ENCODE measurements at regions not wholly inside any gene's neighbourhood (a gene's known extent, or its start where the extent isn't known, plus 50 kb on each side); places are given as distances from the start of the nearest gene placed in this dataset.

GRCh38 chr9:81741103-81741502 lies 51.8 kb upstream of the TLE1 start:
- DNase-seq (no peak), ATAC-seq (no peak)
- intact Hi-C loops (cut with micrococcal nuclease), result no loop called here

GRCh38 chr9:81748091-81748490 lies 58.7 kb upstream of the TLE1 start:
- ATAC-seq, result no peak
- intact Hi-C loops (cut with micrococcal nuclease), result no loop called here
- no peak for DNase-seq

GRCh38 chr9:81753436-81753835 lies 64.1 kb upstream of the TLE1 start:
- intact Hi-C loops (cut with micrococcal nuclease), result no loop called here
- no peak for DNase-seq
- no peak for ATAC-seq

DNA sequence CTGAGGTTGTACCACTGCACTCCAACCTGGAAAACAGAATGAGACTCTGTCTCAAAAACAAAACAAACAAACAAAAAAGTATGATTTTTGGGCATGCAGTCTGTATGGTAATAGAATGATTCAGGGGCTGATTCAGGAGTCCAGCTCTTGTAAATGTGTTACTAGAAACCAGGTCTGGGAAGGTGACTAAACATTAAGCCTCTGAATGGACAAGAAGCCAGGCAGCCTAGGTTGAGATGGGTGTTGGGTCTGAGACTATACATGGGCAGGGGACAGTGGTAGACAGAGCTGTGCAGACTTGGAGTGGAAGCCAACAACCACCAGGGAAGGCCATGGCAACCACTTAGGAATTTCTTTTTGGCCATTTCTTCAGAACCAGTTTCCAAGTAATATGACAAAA lies 64.9 kb upstream of the TLE1 start:
- no peak for DNase-seq
- intact Hi-C loops (cut with micrococcal nuclease), result no loop called here
- ATAC-seq, result no peak

DNA sequence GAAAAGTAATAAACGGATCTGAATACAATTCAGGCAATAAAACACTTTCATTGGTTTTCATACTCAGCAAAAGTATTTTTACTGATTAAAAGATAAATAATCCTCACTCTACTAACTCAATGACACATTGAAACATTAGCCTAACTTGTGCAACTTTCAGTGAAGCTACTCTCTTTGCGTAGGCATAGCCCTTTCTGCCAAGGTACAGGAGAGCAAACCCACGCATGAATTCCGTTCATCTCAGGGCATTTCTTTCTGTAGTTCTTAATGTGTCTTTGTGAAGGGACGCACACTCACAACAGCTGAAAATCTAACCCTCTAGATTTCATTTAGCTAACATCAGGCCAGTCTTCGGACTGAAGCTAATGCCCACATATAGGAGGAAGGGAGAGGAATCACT lies 66.4 kb upstream of the TLE1 start:
- ATAC-seq, result no peak
- DNase-seq, result no peak
- intact Hi-C loops (cut with micrococcal nuclease), result no loop called here

- ATAC-seq (no peak), DNase-seq (no peak)
- intact Hi-C loops (cut with micrococcal nuclease), result no loop called here
Observed at GRCh38 chr9:81756561-81756960, 67.2 kb upstream of the TLE1 start.

GRCh38 chr9:81758123-81758797 lies 68.9 kb upstream of the TLE1 start:
- no peak for ATAC-seq
- DNase-seq, result no peak
- intact Hi-C loops (cut with micrococcal nuclease), result no loop called here

DNA sequence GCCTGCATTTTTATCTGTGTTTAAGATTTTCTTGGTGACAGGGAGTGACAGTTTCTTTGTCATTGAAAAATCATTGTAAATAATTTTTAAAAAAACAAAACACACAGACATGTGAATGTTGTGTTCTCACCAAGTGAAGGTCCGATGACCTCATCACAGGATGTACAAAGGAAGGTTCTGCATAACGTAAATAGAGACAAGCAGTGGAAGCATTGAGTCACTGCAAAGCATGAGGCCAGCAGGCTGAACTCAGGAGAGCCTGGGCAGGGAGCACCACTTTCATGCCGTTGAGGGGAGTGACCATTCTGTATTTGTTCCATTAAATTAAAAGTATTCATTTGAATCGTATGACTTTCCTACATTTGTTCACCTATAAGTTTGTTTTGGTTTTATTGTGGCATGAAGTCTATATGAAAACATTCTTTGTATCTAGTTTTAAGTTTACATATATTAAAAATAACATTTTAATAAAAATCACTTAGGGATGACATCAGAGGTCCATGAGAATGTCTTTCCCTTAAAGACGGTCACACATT lies 70.4 kb upstream of the TLE1 start:
- ATAC-seq (no peak), DNase-seq (no peak)
- intact Hi-C loops (cut with micrococcal nuclease), result no loop called here

DNA sequence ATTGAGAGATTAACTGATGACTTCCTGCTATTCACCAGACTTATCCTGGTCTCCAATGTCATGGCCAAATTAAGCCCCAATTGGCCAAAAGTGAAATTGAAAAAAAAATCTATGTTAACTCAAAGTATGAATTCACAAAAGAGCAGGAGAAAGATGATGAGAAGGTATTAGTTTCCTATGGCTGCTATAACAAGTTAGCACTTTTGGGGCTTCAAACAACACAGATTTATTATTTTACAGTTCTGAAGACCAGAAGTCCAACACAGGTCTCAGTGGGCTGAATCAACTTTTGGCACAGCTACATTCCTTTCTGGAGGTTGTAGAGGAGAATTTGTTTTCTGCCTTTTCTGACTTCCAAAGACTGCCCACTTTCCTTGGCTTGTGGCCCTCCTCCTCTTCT lies 78.6 kb upstream of the TLE1 start:
- ATAC-seq, result no peak
- no peak for DNase-seq
- intact Hi-C loops (cut with micrococcal nuclease), result no loop called here

- intact Hi-C loops (cut with micrococcal nuclease), result no loop called here
- ATAC-seq, result peak; percentile 28
Observed at GRCh38 chr9:81771571-81771970, 82.2 kb upstream of the TLE1 start.

GRCh38 chr9:81772144-81772543 lies 82.8 kb upstream of the TLE1 start:
- ATAC-seq, result no peak
- DNase-seq, result no peak
- intact Hi-C loops (cut with micrococcal nuclease), result no loop called here

More at GRCh38 chr9:81771571-81771970, 82.2 kb upstream of the TLE1 start:
- DNase-seq, result no peak

- DNase-seq (no peak), ATAC-seq (no peak)
- intact Hi-C loops (cut with micrococcal nuclease), result no loop called here
Observed at GRCh38 chr9:81776390-81776789, 87.0 kb upstream of the TLE1 start.

DNA sequence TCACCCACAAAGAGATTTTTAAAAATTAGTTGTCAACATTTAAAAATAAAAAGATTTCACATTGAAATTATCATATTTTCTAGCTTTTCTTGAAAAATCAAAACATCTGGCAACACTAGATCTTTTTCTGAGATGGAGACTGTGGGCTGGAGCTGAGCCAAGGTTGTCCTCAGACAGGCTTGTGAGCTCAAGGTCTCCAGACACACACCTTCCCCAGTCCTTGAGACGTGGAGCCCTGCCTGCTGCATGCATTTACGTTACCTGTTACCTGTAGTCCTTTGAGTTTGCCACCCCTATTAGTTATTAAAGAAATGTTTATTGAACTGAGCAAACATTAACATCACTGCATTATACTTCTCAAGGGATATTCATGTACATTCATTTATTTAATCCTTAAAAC lies 87.5 kb upstream of the TLE1 start:
- intact Hi-C loops (cut with micrococcal nuclease), result no loop called here
- DNase-seq (no peak), ATAC-seq (no peak)

GRCh38 chr9:81777482-81777881 lies 88.1 kb upstream of the TLE1 start:
- peak; percentile 29 for ATAC-seq
- DNase-seq, result no peak
- intact Hi-C loops (cut with micrococcal nuclease), result no loop called here

- ATAC-seq (no peak), DNase-seq (no peak)
- intact Hi-C loops (cut with micrococcal nuclease), result no loop called here
Observed at GRCh38 chr9:81782313-81782995, 93.1 kb upstream of the TLE1 start.

GRCh38 chr9:81787747-81788632 lies 98.6 kb upstream of the TLE1 start:
- intact Hi-C loops (cut with micrococcal nuclease), result no loop called here
- peak; percentile 41 for DNase-seq
- ATAC-seq, result peak; percentile 89

GRCh38 chr9:81789721-81790120 lies 100.4 kb upstream of the TLE1 start:
- intact Hi-C loops (cut with micrococcal nuclease), result no loop called here
- no peak for ATAC-seq
- DNase-seq, result no peak

DNA sequence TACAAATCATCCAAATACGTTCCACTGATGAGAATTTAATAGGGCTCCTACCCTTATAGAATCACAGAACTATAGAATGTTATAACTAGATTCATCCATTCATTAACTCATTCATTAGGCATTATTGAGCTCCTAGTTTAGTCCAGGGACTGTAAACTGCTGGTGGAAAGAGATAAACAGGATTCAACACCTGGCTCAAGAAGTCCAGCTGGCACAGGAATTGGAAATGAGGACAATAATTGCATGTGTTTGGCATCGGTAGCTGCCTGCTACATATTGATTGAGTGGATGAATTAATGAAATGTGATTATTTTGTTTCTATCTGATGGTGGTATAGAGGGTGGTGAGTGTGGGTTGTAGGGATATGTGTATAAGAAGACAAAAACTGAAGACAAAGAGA lies 100.8 kb upstream of the TLE1 start:
- ATAC-seq (no peak), DNase-seq (no peak)
- intact Hi-C loops (cut with micrococcal nuclease), result no loop called here

GRCh38 chr9:81791076-81791475 lies 101.7 kb upstream of the TLE1 start:
- no peak for DNase-seq
- no peak for ATAC-seq
- intact Hi-C loops (cut with micrococcal nuclease), result no loop called here

- intact Hi-C loops (cut with micrococcal nuclease), result no loop called here
- ATAC-seq (peak; percentile 21), DNase-seq (no peak)
Observed at GRCh38 chr9:81798606-81799005, 109.3 kb upstream of the TLE1 start.
